Fibroblast of the aortic adventitia (primary cell): ENCODE measurements at regions not wholly inside any gene's neighbourhood (a gene's known extent, or its start where the extent isn't known, plus 50 kb on each side); places are given as distances from the start of the nearest gene placed in this dataset.

Experiments
- DNase-seq: peaks from one replicate; pipeline ENCODE4 v3.0.0-alpha.2; 2010; ENCODE audit warnings: low read depth
- H3K4me3 ChIP-seq: 2 replicates; pipeline ENCODE4 v1.5.1; 2011; ENCODE audit warnings: low read depth, mild to moderate bottlenecking, control low read depth, low read length, moderate library complexity
- CTCF ChIP-seq: IDR thresholded peaks from 2 replicates; pipeline ENCODE4 v1.5.1; 2011; ENCODE audit warnings: mild to moderate bottlenecking, low read length, control low read depth, inconsistent platforms; ENCODE audit not compliant: insufficient read depth

- no peak overlapping the region for H3K4me3 ChIP-seq
- TF ChIP-seq CTCF = no peak
- no peak for DNase-seq
These were observed 242.4 kb downstream of the BMP7 start for GRCh38 chr20:57023997-57024396.

GRCh38 chr20:57024849-57025248, 241.6 kb downstream of the BMP7 start:
- no peak for TF ChIP-seq CTCF
- no peak overlapping the region for H3K4me3 ChIP-seq
- DNase-seq = no peak

- TF ChIP-seq CTCF = no peak
- no peak overlapping the region for H3K4me3 ChIP-seq
- no peak for DNase-seq
These were observed 241.2 kb downstream of the BMP7 start for GRCh38 chr20:57025261-57025660.

- DNase-seq = no peak
- no peak overlapping the region for H3K4me3 ChIP-seq
- no peak for TF ChIP-seq CTCF
These were observed 240.7 kb downstream of the BMP7 start for GRCh38 chr20:57025666-57026224.

- no peak overlapping the region for H3K4me3 ChIP-seq
- no peak for TF ChIP-seq CTCF
- no peak for DNase-seq
These were observed 238.7 kb downstream of the BMP7 start for GRCh38 chr20:57027777-57028176.

- TF ChIP-seq CTCF = no peak
- no peak for DNase-seq
- no peak overlapping the region for H3K4me3 ChIP-seq
These were observed 235.5 kb downstream of the BMP7 start for GRCh38 chr20:57030611-57031600.
